ENCODE measurements at regions not wholly inside any gene's neighbourhood (a gene's known extent, or its start where the extent isn't known, plus 50 kb on each side); places are given as distances from the start of the nearest gene placed in this dataset.

DNA sequence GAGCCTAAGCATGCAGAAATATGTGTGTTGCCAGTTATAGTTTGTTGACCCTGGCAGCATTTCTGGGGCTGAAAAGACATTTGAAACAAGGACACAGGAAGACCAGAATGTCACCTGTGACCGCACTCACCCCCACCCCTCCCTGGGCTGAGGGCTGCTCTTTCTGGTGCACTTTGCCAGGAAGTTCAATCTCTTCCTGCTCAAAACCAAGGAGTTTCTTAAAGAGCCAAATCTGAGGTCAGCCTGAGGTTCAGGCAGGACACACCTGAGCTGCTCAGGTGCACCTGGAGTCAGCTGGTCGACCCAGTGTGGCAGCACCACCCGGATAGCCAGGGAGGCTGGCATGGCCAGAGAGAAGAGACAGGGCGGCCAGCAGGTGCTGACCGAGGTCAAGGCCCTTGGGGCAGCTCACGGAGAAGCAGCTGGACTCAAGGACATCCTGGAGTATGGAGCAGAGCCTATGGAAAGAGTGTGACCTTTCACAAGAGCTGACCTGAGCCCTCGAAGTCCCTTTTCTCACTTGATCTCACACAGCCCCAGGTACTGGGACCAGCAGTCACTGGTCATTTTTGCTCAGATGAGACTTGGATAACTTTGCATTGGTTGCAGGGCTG, 376.9 kb upstream of the IRX4 start:
- TF ChIP-seq, protein P1, sequence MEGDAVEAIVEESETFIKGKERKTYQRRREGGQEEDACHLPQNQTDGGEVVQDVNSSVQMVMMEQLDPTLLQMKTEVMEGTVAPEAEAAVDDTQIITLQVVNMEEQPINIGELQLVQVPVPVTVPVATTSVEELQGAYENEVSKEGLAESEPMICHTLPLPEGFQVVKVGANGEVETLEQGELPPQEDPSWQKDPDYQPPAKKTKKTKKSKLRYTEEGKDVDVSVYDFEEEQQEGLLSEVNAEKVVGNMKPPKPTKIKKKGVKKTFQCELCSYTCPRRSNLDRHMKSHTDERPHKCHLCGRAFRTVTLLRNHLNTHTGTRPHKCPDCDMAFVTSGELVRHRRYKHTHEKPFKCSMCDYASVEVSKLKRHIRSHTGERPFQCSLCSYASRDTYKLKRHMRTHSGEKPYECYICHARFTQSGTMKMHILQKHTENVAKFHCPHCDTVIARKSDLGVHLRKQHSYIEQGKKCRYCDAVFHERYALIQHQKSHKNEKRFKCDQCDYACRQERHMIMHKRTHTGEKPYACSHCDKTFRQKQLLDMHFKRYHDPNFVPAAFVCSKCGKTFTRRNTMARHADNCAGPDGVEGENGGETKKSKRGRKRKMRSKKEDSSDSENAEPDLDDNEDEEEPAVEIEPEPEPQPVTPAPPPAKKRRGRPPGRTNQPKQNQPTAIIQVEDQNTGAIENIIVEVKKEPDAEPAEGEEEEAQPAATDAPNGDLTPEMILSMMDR (conservative IDR thresholded peaks at IDR 0.05; ENCODE audit: low read depth, low read length) = no peak
- no peak for TF ChIP-seq EZH2 (IDR thresholded peaks at IDR 0.05; ENCODE audit: low read length, unreplicated experiment)
